Uterus (tissue), 3 donors: ENCODE measurements at regions not wholly inside any gene's neighbourhood (a gene's known extent, or its start where the extent isn't known, plus 50 kb on each side); places are given as distances from the start of the nearest gene placed in this dataset.

Experiments
- DNase-seq, 2 donors: peaks; one replicate each; pipeline ENCODE4 v3.0.0-alpha.2; 2019 to 2020
- H3K27ac ChIP-seq, 2 donors: fragments of 200-600 bp; sonication (generic); 1 replicate in 1 of 2; 2 replicates in 1 of 2; pipeline ENCODE4 v1.5.1; 2016 to 2018
- H3K27me3 ChIP-seq, 2 donors: fragments of 200-600 bp; sonication (generic); one replicate each; pipeline ENCODE4 v1.5.1; 2018 to 2019; ENCODE audit warnings: control low read depth in 1 of 2
- H3K36me3 ChIP-seq, 2 donors: fragments of 200-600 bp; sonication (generic); one replicate each; pipeline ENCODE4 v1.5.1; 2019; ENCODE audit warnings: control low read depth in 1 of 2
- H3K4me1 ChIP-seq, 2 donors: fragments of 200-600 bp; sonication (generic); one replicate each; pipeline ENCODE4 v1.5.1; 2018 to 2019; ENCODE audit warnings: control low read depth in 1 of 2
- H3K4me3 ChIP-seq, 2 donors: fragments of 200-600 bp; sonication (generic); 1 replicate in 1 of 2; 2 replicates in 1 of 2; pipeline ENCODE4 v1.5.1; 2018 to 2019; ENCODE audit warnings: mild to moderate bottlenecking in 1 of 2
- H3K9me3 ChIP-seq, 2 donors: fragments of 200-600 bp; sonication (generic); one replicate each; pipeline ENCODE4 v1.5.1; 2019; ENCODE audit warnings: control low read depth in 1 of 2
- CTCF ChIP-seq, 4 experiments: fragments of 200-600 bp in 2 of 4; fragments of 450-650 bp in 2 of 4; sonication (generic) in 2 of 4; IDR thresholded peaks; one replicate each; pipeline ENCODE4 v1.5.1; 2016 to 2019; ENCODE audit warnings: antibody characterized with exemption in 4 of 4, mild to moderate bottlenecking in 2 of 4, moderate library complexity in 1 of 4
- POLR2A ChIP-seq, 2 donors: fragments of 450-650 bp; IDR thresholded peaks; one replicate each; pipeline ENCODE4 v1.6.1; 2016; ENCODE audit warnings: antibody characterized with exemption in 2 of 2, mild to moderate bottlenecking in 1 of 2, moderate library complexity in 1 of 2
- intact Hi-C: fragments of 100-400 bp; cut with DNase I; formaldehyde crosslinking; loops from one replicate; pipeline ENCODE4 v1.15.1; 2023; ENCODE audit warnings: low total_unique reads
- donor health status: DM: yes; HTN: yes; CAD: no.

- H3K4me1 ChIP-seq: no peaks in the 10 kb centered on the region
- no peak overlapping the region for H3K27ac ChIP-seq
- no peaks in the 10 kb centered on the region for H3K9me3 ChIP-seq
- TF ChIP-seq CTCF (IDR thresholded peaks at IDR 0.05) (no peak), POLR2A (IDR thresholded peaks at IDR 0.05) (no peak)
- intact Hi-C loops: no loop called here
- H3K36me3 ChIP-seq: no peaks in the 10 kb centered on the region
- no peak for DNase-seq
- no peaks in the 10 kb centered on the region for H3K27me3 ChIP-seq
- no peak overlapping the region for H3K4me3 ChIP-seq
These were observed 300.4 kb downstream of the SNAPC1 start for GRCh38 chr14:62062645-62063044.

DNA sequence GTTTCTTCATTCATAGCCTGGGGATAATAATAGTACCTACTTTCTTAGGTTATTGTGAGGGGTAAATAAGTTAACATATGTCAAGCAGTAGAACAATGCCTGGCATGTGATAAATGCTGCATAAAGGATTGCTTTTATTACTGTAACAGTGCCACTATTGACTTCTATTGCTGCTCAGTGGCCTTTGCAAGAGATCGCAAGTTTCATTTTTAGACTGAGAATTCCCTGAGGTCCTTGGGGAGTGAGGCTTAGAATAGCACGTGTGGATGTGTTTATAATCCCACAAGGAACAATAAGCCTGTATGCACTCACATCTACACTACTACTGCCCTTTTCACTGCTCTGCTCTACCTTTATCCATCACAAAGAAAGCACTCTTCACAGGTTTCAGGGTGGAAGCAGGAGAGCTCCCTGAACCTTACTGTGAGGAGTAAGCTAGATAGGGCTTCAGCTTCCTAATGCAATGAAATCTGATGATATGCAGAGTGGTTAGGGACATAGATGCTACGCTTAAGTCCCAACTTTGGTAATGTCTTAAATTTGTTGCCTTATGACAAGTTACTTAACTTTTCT lies 302.6 kb downstream of the SNAPC1 start:
- DNase-seq: no peak
- no peak for TF ChIP-seq CTCF (IDR thresholded peaks at IDR 0.05)
- TF ChIP-seq POLR2A (IDR thresholded peaks at IDR 0.05): no peak
- no peaks in the 10 kb centered on the region for H3K9me3 ChIP-seq
- H3K27ac ChIP-seq: no peak overlapping the region
- intact Hi-C loops: no loop called here
- H3K4me3 ChIP-seq: no peak overlapping the region
- H3K4me1 ChIP-seq: no peaks in the 10 kb centered on the region
- no peaks in the 10 kb centered on the region for H3K27me3 ChIP-seq
- no peaks in the 10 kb centered on the region for H3K36me3 ChIP-seq

GRCh38 chr14:62066304-62066703 lies 304.1 kb downstream of the SNAPC1 start:
- no peak for DNase-seq
- Histone ChIP-seq H3K9me3 (no peaks in the 10 kb centered on the region), H3K36me3 (no peaks in the 10 kb centered on the region), H3K4me1 (no peaks in the 10 kb centered on the region), H3K27ac (no peak overlapping the region), H3K27me3 (no peaks in the 10 kb centered on the region), H3K4me3 (no peak overlapping the region)
- TF ChIP-seq POLR2A (IDR thresholded peaks at IDR 0.05) (no peak), CTCF (IDR thresholded peaks at IDR 0.05) (no peak)
- intact Hi-C loops: no loop called here

- H3K4me3 ChIP-seq: no peak overlapping the region
- H3K9me3 ChIP-seq: no peaks in the 10 kb centered on the region
- no peaks in the 10 kb centered on the region for H3K27me3 ChIP-seq
- no peak overlapping the region for H3K27ac ChIP-seq
- TF ChIP-seq POLR2A (IDR thresholded peaks at IDR 0.05) (no peak), CTCF (IDR thresholded peaks at IDR 0.05) (no peak)
- DNase-seq: no peak
- no peaks in the 10 kb centered on the region for H3K36me3 ChIP-seq
- H3K4me1 ChIP-seq: no peaks in the 10 kb centered on the region
- intact Hi-C loops: no loop called here
These were observed 308.8 kb downstream of the SNAPC1 start for GRCh38 chr14:62071039-62071438.

DNA sequence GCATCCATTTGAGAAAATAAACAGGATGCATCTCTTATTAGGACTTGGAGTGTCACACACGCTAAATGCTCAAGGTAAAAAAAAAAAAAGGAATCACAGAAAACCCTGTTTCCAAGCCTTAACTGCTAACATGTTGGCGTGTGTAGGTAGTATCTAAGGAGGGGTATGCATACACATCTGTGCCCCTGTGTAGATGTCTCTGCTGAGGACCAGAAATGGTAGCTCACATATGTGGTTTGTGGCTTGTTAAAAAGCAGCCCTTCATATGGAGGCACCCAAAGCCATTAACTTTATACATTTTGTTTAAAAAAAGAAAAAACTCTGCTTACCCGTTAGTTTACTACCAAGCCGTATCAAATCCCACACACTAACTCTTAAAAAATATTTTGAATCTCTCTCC lies 314.1 kb downstream of the SNAPC1 start:
- no peak overlapping the region for H3K4me3 ChIP-seq
- no peaks in the 10 kb centered on the region for H3K4me1 ChIP-seq
- no peak overlapping the region for H3K27ac ChIP-seq
- no peaks in the 10 kb centered on the region for H3K36me3 ChIP-seq
- no peak for DNase-seq
- no peak for TF ChIP-seq CTCF (IDR thresholded peaks at IDR 0.05)
- no peak for TF ChIP-seq POLR2A (IDR thresholded peaks at IDR 0.05)
- no peaks in the 10 kb centered on the region for H3K9me3 ChIP-seq
- intact Hi-C loops: no loop called here
- H3K27me3 ChIP-seq: no peaks in the 10 kb centered on the region
